Hematopoietic multipotent progenitor cell treated with erythropoietin and hydrocortisone succinate and interleukin-3 and kit ligand, for 8 days (in vitro differentiated cells): ENCODE measurements at regions not wholly inside any gene's neighbourhood (a gene's known extent, or its start where the extent isn't known, plus 50 kb on each side); places are given as distances from the start of the nearest gene placed in this dataset.
"Not testable (repeated sequence)": the region's sequence is repeated elsewhere in the genome, so short reads cannot be mapped to it uniquely, and the experiment has no call there.

ENCODE experiments used
- DNase-seq: peaks from one replicate; pipeline ENCODE4 v3.0.0-alpha.2; 2015

DNA sequence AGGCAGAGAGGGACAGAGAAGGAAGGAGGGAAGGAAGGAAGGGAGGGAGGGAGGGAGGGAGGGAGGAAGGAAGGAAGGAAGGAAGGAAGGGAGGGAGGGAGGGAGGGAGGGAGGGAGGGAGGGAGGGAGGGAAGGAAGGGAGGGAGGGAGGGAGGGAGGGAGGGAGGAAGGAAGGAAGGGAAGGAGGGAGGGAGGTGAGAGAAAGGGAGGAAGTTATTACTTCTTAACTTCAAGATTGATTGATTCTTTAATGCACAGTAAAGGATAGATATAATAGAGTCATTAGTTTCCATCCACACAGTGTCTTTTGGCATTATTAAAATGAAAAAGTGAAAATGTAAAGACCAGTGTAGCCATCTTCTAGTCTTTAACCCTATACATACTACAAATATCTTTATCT lies 682.9 kb downstream of the ZEB2 start:
- DNase-seq: not testable (repeated sequence)

- no peak for DNase-seq
These were observed 684.4 kb downstream of the ZEB2 start for GRCh38 chr2:143835481-143835880.

DNA sequence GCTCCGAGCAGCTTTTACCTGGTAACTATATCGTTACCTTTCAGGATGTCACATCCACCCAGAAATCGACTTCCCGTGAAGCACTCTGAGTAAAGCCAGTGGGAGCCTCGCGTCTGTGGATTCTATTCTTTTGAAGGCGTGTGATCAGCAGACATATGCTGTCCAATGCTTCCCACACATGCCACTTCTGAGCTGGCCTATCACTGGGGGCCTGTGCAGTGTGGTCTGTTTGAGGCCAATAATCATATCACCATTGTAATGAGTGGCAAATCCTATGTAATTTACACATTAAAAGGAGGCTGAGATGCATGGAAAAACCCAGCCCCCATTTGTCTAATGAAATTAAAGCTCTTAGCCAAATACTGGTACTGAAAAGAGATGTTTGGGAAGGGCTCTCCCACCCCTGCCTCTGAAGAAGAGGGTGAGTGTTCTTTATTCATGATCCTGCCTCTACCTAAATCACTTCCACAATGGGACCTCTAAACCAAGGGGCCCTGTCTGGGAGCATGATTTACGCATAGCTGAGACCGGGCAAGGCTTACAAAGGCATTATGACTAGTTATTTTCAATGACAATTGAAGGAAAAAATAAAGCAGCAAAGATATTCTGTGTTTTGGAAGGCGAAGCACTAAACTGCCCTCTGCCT lies 686.8 kb downstream of the ZEB2 start:
- no peak for DNase-seq

DNA sequence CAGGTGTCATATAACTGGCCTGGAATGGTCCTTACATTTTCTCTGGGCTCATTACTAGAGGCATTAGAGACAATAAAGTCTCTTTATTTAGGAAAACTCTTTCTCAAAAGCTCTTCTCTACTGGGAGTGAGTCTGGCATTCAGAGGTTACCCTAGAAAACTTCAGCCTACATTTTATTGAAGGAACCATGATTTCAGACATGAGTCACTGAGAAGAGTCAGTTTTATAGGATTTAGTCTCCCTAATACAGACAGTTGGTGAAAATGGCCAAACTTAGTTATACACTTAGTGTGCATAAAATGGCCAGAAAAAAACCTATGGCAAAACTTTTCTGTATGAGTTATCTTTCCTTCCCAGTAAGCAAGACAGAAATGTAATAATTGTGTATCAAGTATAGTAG lies 689.4 kb downstream of the ZEB2 start:
- no peak for DNase-seq

DNA sequence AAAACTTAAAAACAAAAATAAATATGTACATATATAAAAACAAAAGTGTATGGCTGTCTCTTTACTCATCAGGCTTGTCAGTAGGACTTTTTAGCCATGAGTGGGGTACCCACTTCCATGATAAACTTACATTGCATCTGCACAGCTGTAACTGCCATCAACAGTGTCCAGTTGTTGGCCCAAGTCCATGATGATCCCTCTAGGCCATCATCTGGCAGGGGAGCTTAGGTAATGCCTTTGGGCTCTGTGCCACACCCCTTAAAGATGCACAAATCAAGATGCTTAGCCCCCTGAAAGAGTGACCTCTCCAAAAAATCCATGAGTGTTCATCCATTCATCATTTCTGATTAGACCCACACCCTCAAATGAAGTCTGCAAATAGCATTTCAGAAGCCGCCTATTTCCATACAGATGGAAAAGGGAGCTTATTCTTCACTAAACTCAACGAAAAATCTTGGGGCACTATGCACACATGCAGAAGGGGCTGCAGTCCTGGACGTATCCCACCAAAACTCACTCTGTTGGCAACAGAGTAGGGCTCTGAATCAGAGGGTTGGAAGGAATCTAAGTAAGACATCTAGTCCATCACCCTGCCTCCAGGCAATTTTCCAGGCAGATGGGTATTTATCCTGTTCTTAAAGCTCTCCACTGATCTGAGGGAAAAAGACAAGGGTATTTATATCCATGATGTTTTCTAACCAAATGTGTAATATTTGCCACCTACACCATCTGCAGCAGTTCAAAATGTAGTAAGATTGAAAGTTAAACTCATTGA lies 691.0 kb downstream of the ZEB2 start:
- no peak for DNase-seq

- no peak for DNase-seq
These were observed 695.1 kb downstream of the ZEB2 start for GRCh38 chr2:143824791-143825190.

DNA sequence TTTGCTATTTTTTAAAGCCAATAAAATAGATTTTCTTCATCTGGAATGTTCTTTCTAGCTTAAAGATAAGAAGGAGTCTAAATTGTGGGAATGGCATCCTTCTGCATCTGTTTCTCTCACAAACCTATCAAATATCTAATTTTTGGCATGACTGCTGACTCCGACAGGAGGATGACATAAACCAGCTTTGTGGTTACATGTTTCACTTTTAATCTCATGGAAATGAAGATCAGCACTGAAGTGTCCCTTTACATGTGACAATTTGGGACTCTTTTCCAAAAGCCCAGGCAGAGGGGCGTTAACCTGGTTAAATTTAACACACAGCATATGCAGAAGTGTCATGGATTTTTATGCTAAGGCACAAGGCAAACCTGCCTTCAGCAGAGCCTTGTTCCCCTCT lies 694.7 kb downstream of the ARHGAP15 start:
- no peak for DNase-seq

DNA sequence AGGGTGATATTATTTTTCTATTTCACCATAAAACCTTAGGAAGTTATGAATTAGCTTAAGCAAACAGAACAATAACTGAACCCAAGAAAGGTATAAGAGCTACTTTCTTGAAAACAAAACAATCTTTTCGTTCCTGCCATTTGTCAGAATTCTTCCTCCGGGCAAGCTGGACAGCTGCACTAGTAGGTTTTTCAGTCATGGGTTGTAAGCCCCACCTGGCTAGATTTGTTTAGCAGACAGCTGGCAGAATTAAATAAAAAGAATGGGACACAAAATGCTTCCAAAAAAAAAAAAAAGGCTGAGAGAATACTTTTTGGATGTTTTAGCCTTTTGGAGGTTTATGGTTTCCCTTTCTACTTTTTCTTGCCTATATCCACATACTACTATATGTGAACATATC lies 694.1 kb downstream of the ARHGAP15 start:
- no peak for DNase-seq

DNA sequence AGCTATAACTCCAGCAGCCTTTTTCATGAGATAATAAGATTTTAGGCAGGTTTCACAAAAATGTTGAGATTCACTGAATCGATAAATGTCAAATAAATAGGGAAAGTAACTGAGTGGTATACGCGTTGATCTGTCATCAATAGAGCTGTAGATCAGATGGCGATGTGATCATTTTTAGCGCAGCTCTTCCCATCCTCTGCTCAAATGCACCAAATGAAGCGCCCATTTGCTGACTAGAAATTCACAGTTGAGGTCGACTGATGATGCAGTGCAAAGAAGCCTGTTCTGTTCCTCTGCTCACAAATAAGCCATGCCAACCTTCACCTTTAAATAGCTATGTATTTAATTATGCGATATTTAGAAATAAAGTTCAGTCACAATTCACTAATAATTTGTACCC lies 693.5 kb downstream of the ARHGAP15 start:
- DNase-seq: no peak

GRCh38 chr2:143819764-143820163 lies 690.5 kb downstream of the ARHGAP15 start:
- no peak for DNase-seq

- DNase-seq: no peak
These were observed 690.0 kb downstream of the ARHGAP15 start for GRCh38 chr2:143819190-143819735.
